Upper lobe of right lung (tissue), 1 donor: ENCODE measurements at regions not wholly inside any gene's neighbourhood (a gene's known extent, or its start where the extent isn't known, plus 50 kb on each side); places are given as distances from the start of the nearest gene placed in this dataset.

ENCODE experiments used
- ATAC-seq: fragments of 200-7000 bp; cut with Tn5 transposase; one replicate; pipeline ENCODE4 v1.9.1; 2020; ENCODE audit warnings: mild to moderate bottlenecking, moderate library complexity
- DNase-seq: peaks from one replicate; pipeline ENCODE4 v3.0.0-alpha.2; 2020
- H3K27ac ChIP-seq: fragments of 200-600 bp; one replicate; pipeline ENCODE4 v1.8.0; 2022
- H3K27me3 ChIP-seq: fragments of 200-600 bp; one replicate; pipeline ENCODE4 v1.8.0; 2022; ENCODE audit warnings: mild to moderate bottlenecking
- H3K36me3 ChIP-seq: fragments of 200-600 bp; one replicate; pipeline ENCODE4 v1.8.0; 2022
- H3K4me1 ChIP-seq: fragments of 200-600 bp; one replicate; pipeline ENCODE4 v1.8.0; 2022
- H3K4me3 ChIP-seq: fragments of 200-600 bp; one replicate; pipeline ENCODE4 v1.8.0; 2022; ENCODE audit warnings: mild to moderate bottlenecking
- H3K9me3 ChIP-seq: fragments of 200-600 bp; one replicate; pipeline ENCODE4 v1.8.0; 2022
- CTCF ChIP-seq: fragments of 200-600 bp; IDR thresholded peaks from one replicate; pipeline ENCODE4 v1.8.0; 2022; ENCODE audit warnings: antibody characterized with exemption
- intact Hi-C: fragments of 100-400 bp; cut with DNase I; formaldehyde crosslinking; loops from one replicate; pipeline ENCODE4 v1.11.0; 2022
- donor health status: DM: no; HTN: yes; CAD: no; lungs with severe emphysema.

GRCh38 chr7:19312416-19312815, 167.2 kb upstream of the FERD3L start:
- intact Hi-C loops, result no loop called here
- TF ChIP-seq CTCF, result no peak
- no peak for DNase-seq
- H3K36me3 ChIP-seq, result no peaks in the 10 kb centered on the region
- no peak overlapping the region for H3K27ac ChIP-seq
- no peak overlapping the region for H3K4me3 ChIP-seq
- no peaks in the 10 kb centered on the region for H3K9me3 ChIP-seq
- H3K27me3 ChIP-seq, result no peaks in the 10 kb centered on the region
- no peak for ATAC-seq
- no peaks in the 10 kb centered on the region for H3K4me1 ChIP-seq

- ATAC-seq, result no peak
- Histone ChIP-seq H3K4me1 (no peaks in the 10 kb centered on the region), H3K4me3 (no peak overlapping the region), H3K36me3 (no peaks in the 10 kb centered on the region), H3K9me3 (no peaks in the 10 kb centered on the region), H3K27ac (no peak overlapping the region), H3K27me3 (no peaks in the 10 kb centered on the region)
- intact Hi-C loops, result no loop called here
- DNase-seq, result no peak
- TF ChIP-seq CTCF, result no peak
Measured at GRCh38 chr7:19307554-19307953, 162.3 kb upstream of the FERD3L start.

- no peaks in the 10 kb centered on the region for H3K4me1 ChIP-seq
- no peaks in the 10 kb centered on the region for H3K36me3 ChIP-seq
- ATAC-seq (no peak), DNase-seq (no peak)
- no peak overlapping the region for H3K27ac ChIP-seq
- no peaks in the 10 kb centered on the region for H3K9me3 ChIP-seq
- no peak overlapping the region for H3K4me3 ChIP-seq
- intact Hi-C loops, result no loop called here
- TF ChIP-seq CTCF, result no peak
- no peaks in the 10 kb centered on the region for H3K27me3 ChIP-seq
Measured at GRCh38 chr7:19305698-19306097, 160.5 kb upstream of the FERD3L start.

GRCh38 chr7:19304086-19304485, 158.9 kb upstream of the FERD3L start:
- no peak overlapping the region for H3K27ac ChIP-seq
- intact Hi-C loops, result no loop called here
- no peaks in the 10 kb centered on the region for H3K27me3 ChIP-seq
- no peak overlapping the region for H3K4me3 ChIP-seq
- TF ChIP-seq CTCF, result no peak
- H3K4me1 ChIP-seq, result no peaks in the 10 kb centered on the region
- ATAC-seq, result no peak
- no peaks in the 10 kb centered on the region for H3K9me3 ChIP-seq
- DNase-seq, result no peak
- H3K36me3 ChIP-seq, result no peaks in the 10 kb centered on the region

- TF ChIP-seq CTCF, result no peak
- Histone ChIP-seq H3K9me3 (no peaks in the 10 kb centered on the region), H3K36me3 (no peaks in the 10 kb centered on the region), H3K4me1 (no peaks in the 10 kb centered on the region), H3K27me3 (no peaks in the 10 kb centered on the region), H3K4me3 (no peak overlapping the region), H3K27ac (no peak overlapping the region)
- intact Hi-C loops, result no loop called here
- ATAC-seq (no peak), DNase-seq (no peak)
Measured at GRCh38 chr7:19302731-19303130, 157.5 kb upstream of the FERD3L start.

- no peak overlapping the region for H3K4me3 ChIP-seq
- H3K27me3 ChIP-seq, result no peaks in the 10 kb centered on the region
- no peak overlapping the region for H3K27ac ChIP-seq
- intact Hi-C loops, result no loop called here
- DNase-seq (no peak), ATAC-seq (no peak)
- no peaks in the 10 kb centered on the region for H3K36me3 ChIP-seq
- no peaks in the 10 kb centered on the region for H3K4me1 ChIP-seq
- H3K9me3 ChIP-seq, result no peaks in the 10 kb centered on the region
- no peak for TF ChIP-seq CTCF
Measured at GRCh38 chr7:19296617-19297016, 151.4 kb upstream of the FERD3L start.
